ENCODE measurements at regions not wholly inside any gene's neighbourhood (a gene's known extent, or its start where the extent isn't known, plus 50 kb on each side); places are given as distances from the start of the nearest gene placed in this dataset.

DNA sequence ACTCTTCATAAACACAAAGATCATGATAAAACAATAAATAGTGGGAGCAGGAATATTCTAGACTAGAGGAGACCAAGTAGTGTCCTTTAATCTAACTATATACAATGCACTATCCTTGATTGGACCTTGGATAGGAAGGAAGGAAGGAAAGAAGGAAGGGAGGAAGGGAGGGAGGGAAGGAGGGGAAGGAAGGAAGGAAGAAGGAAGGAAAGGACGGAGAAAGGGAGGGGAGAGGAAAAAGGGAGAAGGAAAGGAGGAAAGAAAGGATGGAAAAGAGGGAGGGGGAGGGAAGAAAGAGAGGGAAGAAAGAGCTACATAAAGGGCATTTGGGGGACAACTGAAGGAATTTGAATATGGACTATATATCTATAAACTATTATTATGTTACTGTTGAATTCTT lies 95.0 kb upstream of the SMARCAD1 start:
- no peaks in the 10 kb centered on the region for H3K79me2 ChIP-seq (ENCODE audit: insufficient read depth, low read length)
- H3K9me2 ChIP-seq (ENCODE audit: low read depth, low read length), result no peaks in the 10 kb centered on the region
- H4K20me1 ChIP-seq (ENCODE audit: insufficient read depth, low read length), result no peaks in the 10 kb centered on the region
- H3K4me2 ChIP-seq (ENCODE audit: low read length), result no peak overlapping the region
- H3K4me1 ChIP-seq (ENCODE audit: insufficient read depth, low read length, severe bottlenecking), result peaks cover 5% of the 10 kb centered on the region
- no peaks in the 10 kb centered on the region for H3K36me3 ChIP-seq (ENCODE audit: insufficient read depth, low read length)
- no peak overlapping the region for H3K4me3 ChIP-seq (ENCODE audit: low read depth, low read length, poor library complexity, severe bottlenecking)
- H3K27ac ChIP-seq (ENCODE audit: low read depth, low read length, poor library complexity, severe bottlenecking), result no peak overlapping the region
- H3K9ac ChIP-seq (ENCODE audit: low read length), result no peak overlapping the region
- H3K9me3 ChIP-seq (ENCODE audit: low read length), result no peaks in the 10 kb centered on the region
- H3F3A ChIP-seq (ENCODE audit: insufficient read depth, low read length), result no peaks in the 10 kb centered on the region
- H3K27me3 ChIP-seq (ENCODE audit: insufficient read depth, low read length), result no peaks in the 10 kb centered on the region
- no peak overlapping the region for H2AFZ ChIP-seq (ENCODE audit: low read length)
- no peak for TF ChIP-seq EZH2 (IDR thresholded peaks at IDR 0.05; ENCODE audit: borderline replicate concordance, low read length)
- TF ChIP-seq, protein P1, sequence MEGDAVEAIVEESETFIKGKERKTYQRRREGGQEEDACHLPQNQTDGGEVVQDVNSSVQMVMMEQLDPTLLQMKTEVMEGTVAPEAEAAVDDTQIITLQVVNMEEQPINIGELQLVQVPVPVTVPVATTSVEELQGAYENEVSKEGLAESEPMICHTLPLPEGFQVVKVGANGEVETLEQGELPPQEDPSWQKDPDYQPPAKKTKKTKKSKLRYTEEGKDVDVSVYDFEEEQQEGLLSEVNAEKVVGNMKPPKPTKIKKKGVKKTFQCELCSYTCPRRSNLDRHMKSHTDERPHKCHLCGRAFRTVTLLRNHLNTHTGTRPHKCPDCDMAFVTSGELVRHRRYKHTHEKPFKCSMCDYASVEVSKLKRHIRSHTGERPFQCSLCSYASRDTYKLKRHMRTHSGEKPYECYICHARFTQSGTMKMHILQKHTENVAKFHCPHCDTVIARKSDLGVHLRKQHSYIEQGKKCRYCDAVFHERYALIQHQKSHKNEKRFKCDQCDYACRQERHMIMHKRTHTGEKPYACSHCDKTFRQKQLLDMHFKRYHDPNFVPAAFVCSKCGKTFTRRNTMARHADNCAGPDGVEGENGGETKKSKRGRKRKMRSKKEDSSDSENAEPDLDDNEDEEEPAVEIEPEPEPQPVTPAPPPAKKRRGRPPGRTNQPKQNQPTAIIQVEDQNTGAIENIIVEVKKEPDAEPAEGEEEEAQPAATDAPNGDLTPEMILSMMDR (IDR thresholded peaks at IDR 0.05; ENCODE audit: low read length), result no peak

DNA sequence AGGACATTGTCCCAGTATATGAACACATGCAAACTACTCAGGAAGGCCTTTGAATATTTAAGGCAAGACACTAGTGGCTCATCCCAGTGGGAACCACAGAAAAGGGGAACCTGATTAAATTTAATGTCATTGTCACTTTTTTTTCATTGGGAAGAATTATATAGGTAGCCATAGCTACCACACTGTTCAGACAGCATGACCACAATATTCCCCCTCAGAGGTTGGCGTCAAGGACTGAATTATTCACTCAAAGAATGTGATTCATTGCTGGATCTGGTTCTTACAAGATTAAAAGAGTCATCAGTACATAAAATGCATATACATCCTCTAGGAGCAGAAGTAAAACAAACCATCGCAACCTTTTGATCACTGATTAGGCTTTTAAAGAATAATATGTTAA lies 92.0 kb upstream of the SMARCAD1 start:
- no peaks in the 10 kb centered on the region for H3K9me3 ChIP-seq (ENCODE audit: low read length)
- H3K4me2 ChIP-seq (ENCODE audit: low read length), result no peak overlapping the region
- TF ChIP-seq, protein P1 (IDR thresholded peaks at IDR 0.05; ENCODE audit: low read length), result no peak
- no peak for TF ChIP-seq EZH2 (IDR thresholded peaks at IDR 0.05; ENCODE audit: borderline replicate concordance, low read length)
- no peaks in the 10 kb centered on the region for H3K36me3 ChIP-seq (ENCODE audit: insufficient read depth, low read length)
- no peaks in the 10 kb centered on the region for H3F3A ChIP-seq (ENCODE audit: insufficient read depth, low read length)
- H2AFZ ChIP-seq (ENCODE audit: low read length), result no peak overlapping the region
- H3K9me2 ChIP-seq (ENCODE audit: low read depth, low read length), result no peaks in the 10 kb centered on the region
- no peak overlapping the region for H3K4me3 ChIP-seq (ENCODE audit: low read depth, low read length, poor library complexity, severe bottlenecking)
- H4K20me1 ChIP-seq (ENCODE audit: insufficient read depth, low read length), result no peaks in the 10 kb centered on the region
- H3K27me3 ChIP-seq (ENCODE audit: insufficient read depth, low read length), result no peaks in the 10 kb centered on the region
- H3K27ac ChIP-seq (ENCODE audit: low read depth, low read length, poor library complexity, severe bottlenecking), result no peak overlapping the region
- H3K4me1 ChIP-seq (ENCODE audit: insufficient read depth, low read length, severe bottlenecking), result peaks cover 9% of the 10 kb centered on the region
- H3K79me2 ChIP-seq (ENCODE audit: insufficient read depth, low read length), result no peaks in the 10 kb centered on the region
- H3K9ac ChIP-seq (ENCODE audit: low read length), result no peak overlapping the region

DNA sequence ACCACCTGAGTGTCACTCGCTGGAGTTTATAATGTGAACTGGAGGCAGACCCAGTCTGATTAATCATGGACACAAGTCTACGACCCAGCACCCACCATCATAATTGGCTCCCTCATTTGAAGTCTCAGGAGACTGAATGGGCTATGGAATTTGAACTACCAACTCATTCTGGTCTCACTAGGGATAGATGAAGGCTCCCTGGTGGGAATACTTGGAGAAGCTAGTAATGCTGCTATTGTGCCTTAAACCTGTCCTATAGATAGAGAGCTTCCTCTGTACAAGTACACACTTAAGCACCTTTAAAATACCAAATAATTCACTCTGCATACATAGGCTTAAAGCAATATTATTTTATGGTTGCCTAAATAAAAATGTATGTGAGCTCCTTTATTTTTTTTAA lies 90.8 kb upstream of the SMARCAD1 start:
- Histone ChIP-seq H3F3A (ENCODE audit: insufficient read depth, low read length) (no peaks in the 10 kb centered on the region), H3K4me1 (ENCODE audit: insufficient read depth, low read length, severe bottlenecking) (peaks cover 9% of the 10 kb centered on the region), H3K27me3 (ENCODE audit: insufficient read depth, low read length) (no peaks in the 10 kb centered on the region)

More for the DNA sequence above, 90.8 kb upstream of the SMARCAD1 start:
- no peak overlapping the region for H3K4me3 ChIP-seq (ENCODE audit: low read depth, low read length, poor library complexity, severe bottlenecking)
- no peak overlapping the region for H3K27ac ChIP-seq (ENCODE audit: low read depth, low read length, poor library complexity, severe bottlenecking)
- no peak for TF ChIP-seq EZH2 (IDR thresholded peaks at IDR 0.05; ENCODE audit: borderline replicate concordance, low read length)
- TF ChIP-seq, protein P1 (IDR thresholded peaks at IDR 0.05; ENCODE audit: low read length), result no peak
- H2AFZ ChIP-seq (ENCODE audit: low read length), result no peak overlapping the region
- no peaks in the 10 kb centered on the region for H3K79me2 ChIP-seq (ENCODE audit: insufficient read depth, low read length)
- no peak overlapping the region for H3K9ac ChIP-seq (ENCODE audit: low read length)
- no peaks in the 10 kb centered on the region for H3K9me2 ChIP-seq (ENCODE audit: low read depth, low read length)
- H3K36me3 ChIP-seq (ENCODE audit: insufficient read depth, low read length), result no peaks in the 10 kb centered on the region
- no peak overlapping the region for H3K4me2 ChIP-seq (ENCODE audit: low read length)
- H3K9me3 ChIP-seq (ENCODE audit: low read length), result no peaks in the 10 kb centered on the region
- no peaks in the 10 kb centered on the region for H4K20me1 ChIP-seq (ENCODE audit: insufficient read depth, low read length)

Measured in OCI-LY1 (cell line).